Caco-2 (cell line): ENCODE measurements at regions not wholly inside any gene's neighbourhood (a gene's known extent, or its start where the extent isn't known, plus 50 kb on each side); places are given as distances from the start of the nearest gene placed in this dataset.

Source experiments
- BruUV-seq: library from RNA; stranded (reverse); fragments of 400-500 nt; replicated peaks from 2 replicates; lab custom pipeline; 2021; lab: Mats Ljungman, UMichigan
- CTCF ChIA-PET: fragments of 300-600 bp; sonication (Branson Sonifier 250); formaldehyde crosslinking; loops from one replicate; lab custom pipeline; 2022; ENCODE audit warnings: antibody characterized with exemption; lab: Charles Lee
- POLR2A ChIA-PET: fragments of 300-600 bp; sonication (Branson Sonifier 250); formaldehyde crosslinking; loops from one replicate; lab custom pipeline; 2022; ENCODE audit warnings: antibody characterized with exemption; lab: Charles Lee
- DNase-seq, 2 experiments: peaks; one replicate each; pipeline versions ENCODE4 v3.0.0 to v3.0.0-alpha.2; 2020 to 2022
- H3K27me3 ChIP-seq: replicated peaks from 2 replicates; pipeline ENCODE4 v1.6.0; 2011; ENCODE audit warnings: low read length; ENCODE audit not compliant: control insufficient read depth, insufficient read depth
- H3K36me3 ChIP-seq: 2 replicates; pipeline ENCODE4 v1.5.1; 2011; ENCODE audit warnings: low read length; ENCODE audit not compliant: control insufficient read depth, insufficient read depth
- H3K4me1 ChIP-seq: fragments of 250-450 bp; sonication (Bioruptor Pico); 2 replicates; pipeline ENCODE4 v1.5.1; 2020; ENCODE audit warnings: mild to moderate bottlenecking
- H3K4me3 ChIP-seq: 2 replicates; pipeline ENCODE4 v1.5.1; 2011; ENCODE audit warnings: low read depth, mild to moderate bottlenecking, control low read depth, low read length
- H3K9me3 ChIP-seq: fragments of 250-450 bp; sonication (Bioruptor Pico); 2 replicates; pipeline ENCODE4 v1.5.1; 2020; ENCODE audit warnings: mild to moderate bottlenecking, moderate library complexity
- H3K27ac Mint-ChIP-seq: one replicate; pipeline ENCODE4 v1.8.0; 2022; ENCODE audit warnings: mixed read lengths; ENCODE audit not compliant: unreplicated experiment
- H3K27me3 Mint-ChIP-seq: one replicate; pipeline ENCODE4 v1.8.0; 2022; ENCODE audit warnings: mixed read lengths; ENCODE audit not compliant: insufficient read depth, unreplicated experiment
- H3K36me3 Mint-ChIP-seq: one replicate; pipeline ENCODE4 v1.8.0; 2022; ENCODE audit warnings: mild to moderate bottlenecking, mixed read lengths; ENCODE audit not compliant: insufficient read depth, unreplicated experiment
- H3K4me1 Mint-ChIP-seq: one replicate; pipeline ENCODE4 v1.8.0; 2022; ENCODE audit warnings: low read depth, mixed read lengths; ENCODE audit not compliant: unreplicated experiment
- H3K4me3 Mint-ChIP-seq: one replicate; pipeline ENCODE4 v1.8.0; 2022; ENCODE audit warnings: mild to moderate bottlenecking, moderate library complexity, mixed read lengths; ENCODE audit not compliant: unreplicated experiment
- H3K9me3 Mint-ChIP-seq: one replicate; pipeline ENCODE4 v1.8.0; 2022; ENCODE audit warnings: mixed read lengths; ENCODE audit not compliant: unreplicated experiment
- CTCF ChIP-seq, 2 experiments: fragments of 200-600 bp in 1 of 2; IDR thresholded peaks; 1 replicate in 1 of 2; 2 replicates in 1 of 2; pipeline versions ENCODE4 v1.5.1 to v1.8.0; 2011 to 2022; ENCODE audit warnings: antibody characterized with exemption in 1 of 2, control low read depth in 1 of 2, inconsistent platforms in 1 of 2, low read depth in 1 of 2, low read length in 1 of 2, mild to moderate bottlenecking in 1 of 2, moderate library complexity in 1 of 2; ENCODE audit not compliant: insufficient read depth in 1 of 2, severe bottlenecking in 1 of 2, unreplicated experiment in 1 of 2
- intact Hi-C: fragments of 100-400 bp; cut with micrococcal nuclease; formaldehyde crosslinking; loops from one replicate; pipeline ENCODE4 v1.10.0; 2022; ENCODE audit not compliant: unreplicated experiment

DNA sequence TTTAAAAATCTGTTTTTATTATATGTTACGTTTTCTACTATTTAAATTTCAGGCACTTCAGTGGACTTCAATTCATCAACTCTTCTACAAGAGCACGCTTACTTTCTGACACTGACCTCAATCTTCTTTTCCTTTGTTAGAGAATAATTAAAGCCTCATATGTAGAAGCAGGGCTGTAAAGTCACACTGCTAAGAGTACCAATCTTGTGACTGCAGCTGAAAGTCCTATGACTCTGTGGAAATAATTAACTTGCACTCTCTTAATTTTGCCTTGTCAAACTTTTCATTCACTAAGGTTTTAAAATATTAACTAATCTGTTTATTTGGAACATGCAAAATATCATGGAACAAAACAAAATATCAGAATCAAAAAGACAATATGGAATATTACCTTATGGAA, 498.1 kb downstream of the PCDH10 start:
- no peak for DNase-seq
- intact Hi-C loops, result no loop called here
- Histone ChIP-seq H3K9me3 (no peaks in the 10 kb centered on the region), H3K27me3 (no peaks in the 10 kb centered on the region), H3K4me1 (no peaks in the 10 kb centered on the region), H3K36me3 (no peaks in the 10 kb centered on the region), H3K4me3 (no peak overlapping the region)
- no peak for TF ChIP-seq CTCF (IDR thresholded peaks at IDR 0.05; ENCODE audit: insufficient read depth in 1 of 2, low read depth in 1 of 2, low read length in 1 of 2, severe bottlenecking in 1 of 2, unreplicated experiment in 1 of 2)
- ChIA-PET CTCF (no interaction called here), POLR2A (no interaction called here)
- no peaks in the 10 kb centered on the region for H3K4me1 Mint-ChIP-seq
- no peaks in the 10 kb centered on the region for H3K27me3 Mint-ChIP-seq
- no peaks in the 10 kb centered on the region for H3K9me3 Mint-ChIP-seq
- no peaks in the 10 kb centered on the region for H3K36me3 Mint-ChIP-seq
- no peak overlapping the region for H3K4me3 Mint-ChIP-seq
- H3K27ac Mint-ChIP-seq, result no peak overlapping the region
- BruUV-seq, result no TSS peak

DNA sequence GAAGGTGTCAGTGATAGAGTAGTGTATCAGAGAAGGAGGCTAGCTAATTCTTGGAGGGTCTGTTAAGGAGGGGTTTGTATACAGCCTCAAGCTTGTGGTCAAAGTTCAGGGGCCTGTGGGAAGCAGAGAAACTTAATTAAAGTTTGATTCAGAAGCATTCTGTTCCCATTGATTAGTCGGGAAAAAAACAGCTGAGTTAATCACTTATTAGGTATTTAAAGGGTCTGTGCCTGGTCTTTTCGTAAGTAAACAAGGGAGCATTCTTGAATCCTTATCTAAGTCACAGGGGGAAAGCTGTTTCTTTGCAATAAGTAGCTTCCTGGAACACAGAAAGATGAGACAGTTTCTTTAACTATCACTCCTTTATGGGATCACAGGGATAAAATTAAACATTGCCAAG, 492.1 kb downstream of the PCDH10 start:
- Histone ChIP-seq H3K27me3 (no peaks in the 10 kb centered on the region), H3K36me3 (no peaks in the 10 kb centered on the region), H3K4me3 (no peak overlapping the region), H3K9me3 (no peaks in the 10 kb centered on the region), H3K4me1 (no peaks in the 10 kb centered on the region)
- Mint-ChIP-seq H3K4me1 (no peaks in the 10 kb centered on the region), H3K9me3 (no peaks in the 10 kb centered on the region), H3K4me3 (no peak overlapping the region), H3K36me3 (no peaks in the 10 kb centered on the region), H3K27ac (no peak overlapping the region), H3K27me3 (no peaks in the 10 kb centered on the region)
- POLR2A ChIA-PET, result no interaction called here
- DNase-seq, result no peak
- BruUV-seq, result no TSS peak
- CTCF ChIA-PET, result no interaction called here
- intact Hi-C loops, result no loop called here
- no peak for TF ChIP-seq CTCF (IDR thresholded peaks at IDR 0.05; ENCODE audit: insufficient read depth in 1 of 2, low read depth in 1 of 2, low read length in 1 of 2, severe bottlenecking in 1 of 2, unreplicated experiment in 1 of 2)

DNA sequence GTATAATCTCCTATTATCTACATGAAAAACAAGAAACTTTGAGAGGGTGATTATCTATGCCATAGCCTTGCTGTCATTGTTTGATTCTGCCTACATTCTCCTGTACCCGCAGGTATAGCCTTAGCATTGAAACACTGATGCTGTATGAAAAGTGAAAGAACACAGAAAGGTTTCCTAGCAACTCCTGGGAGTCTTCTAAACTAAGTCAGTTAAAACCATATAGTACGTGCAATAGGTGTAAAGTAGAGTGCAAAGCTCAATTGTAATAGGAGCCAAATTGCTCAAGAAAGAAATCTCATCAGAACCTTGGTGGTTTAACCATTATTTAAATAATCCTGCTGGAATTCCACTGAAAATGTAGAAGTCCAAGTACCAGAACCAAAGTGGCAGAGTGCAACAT, 489.7 kb downstream of the PCDH10 start:
- DNase-seq, result no peak
- no peak for TF ChIP-seq CTCF (IDR thresholded peaks at IDR 0.05; ENCODE audit: insufficient read depth in 1 of 2, low read depth in 1 of 2, low read length in 1 of 2, severe bottlenecking in 1 of 2, unreplicated experiment in 1 of 2)

More for the DNA sequence above, 489.7 kb downstream of the PCDH10 start:
- Mint-ChIP-seq H3K9me3 (no peaks in the 10 kb centered on the region), H3K36me3 (no peaks in the 10 kb centered on the region), H3K27me3 (no peaks in the 10 kb centered on the region), H3K27ac (no peak overlapping the region), H3K4me3 (no peak overlapping the region), H3K4me1 (no peaks in the 10 kb centered on the region)
- ChIA-PET CTCF (no interaction called here), POLR2A (no interaction called here)
- no peaks in the 10 kb centered on the region for H3K27me3 ChIP-seq
- intact Hi-C loops, result no loop called here
- H3K9me3 ChIP-seq, result no peaks in the 10 kb centered on the region
- BruUV-seq, result no TSS peak
- H3K4me3 ChIP-seq, result no peak overlapping the region
- no peaks in the 10 kb centered on the region for H3K4me1 ChIP-seq
- H3K36me3 ChIP-seq, result no peaks in the 10 kb centered on the region
